Epithelial cell of esophagus (primary cell): ENCODE measurements at regions not wholly inside any gene's neighbourhood (a gene's known extent, or its start where the extent isn't known, plus 50 kb on each side); places are given as distances from the start of the nearest gene placed in this dataset.

Source experiments
- DNase-seq: peaks from one replicate; pipeline ENCODE4 v3.0.0; 2010; ENCODE audit warnings: low read depth
- H3K4me3 ChIP-seq: 2 replicates; pipeline ENCODE4 v1.5.1; 2011; ENCODE audit warnings: mild to moderate bottlenecking, low read length, control low read depth
- CTCF ChIP-seq: IDR thresholded peaks from 2 replicates; pipeline ENCODE4 v1.5.1; 2011; ENCODE audit warnings: low read depth, mild to moderate bottlenecking, low read length, control low read depth, inconsistent platforms; ENCODE audit not compliant: insufficient read depth; ENCODE audit errors: missing control alignments

DNA sequence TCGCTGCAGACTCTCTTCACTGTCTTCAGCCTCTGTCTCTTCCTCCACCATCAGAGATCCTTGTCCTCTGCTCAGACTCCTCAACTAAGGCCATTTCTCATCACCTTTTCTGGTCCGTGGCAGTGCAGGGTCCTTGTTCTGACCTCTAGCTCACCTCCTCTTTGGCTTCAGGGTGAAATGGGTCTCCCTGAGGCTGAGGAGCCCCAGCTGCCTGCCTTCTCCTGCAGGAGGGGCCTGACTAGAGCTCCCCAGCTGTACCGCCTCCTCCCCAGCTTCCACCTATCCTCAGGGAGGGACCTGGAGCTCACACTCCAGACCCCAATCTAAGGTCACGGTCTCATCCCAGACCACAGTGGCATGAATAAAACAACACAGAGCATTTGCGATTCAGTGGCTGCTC is 203.0 kb downstream of the TRIM29 start:
- DNase-seq: no peak
- H3K4me3 ChIP-seq: no peak overlapping the region
- no peak for TF ChIP-seq CTCF

- H3K4me3 ChIP-seq: no peak overlapping the region
- no peak for DNase-seq
- no peak for TF ChIP-seq CTCF
These were observed 203.6 kb downstream of the TRIM29 start for GRCh38 chr11:119934267-119934666.

DNA sequence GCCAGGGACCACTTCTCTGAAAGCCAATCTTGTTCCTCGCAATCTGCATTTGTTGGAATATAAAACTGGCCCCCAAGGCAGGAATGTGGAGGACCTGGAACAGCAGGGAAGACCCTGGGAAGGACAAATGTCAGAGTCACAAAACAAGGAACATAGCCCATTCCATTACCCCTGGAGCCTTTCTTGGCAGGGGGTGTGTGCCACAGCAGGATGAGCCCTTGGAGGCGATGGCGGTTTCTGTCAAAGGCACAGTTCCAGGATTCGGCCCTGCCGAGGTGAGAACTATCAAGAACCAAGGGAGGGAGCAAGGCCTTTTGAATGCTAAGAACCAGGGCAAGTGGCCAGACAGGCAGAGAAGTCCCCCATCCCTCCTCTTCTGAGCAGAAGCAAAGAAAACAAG is 204.3 kb downstream of the TRIM29 start:
- TF ChIP-seq CTCF: no peak
- DNase-seq: no peak
- H3K4me3 ChIP-seq: no peak overlapping the region

DNA sequence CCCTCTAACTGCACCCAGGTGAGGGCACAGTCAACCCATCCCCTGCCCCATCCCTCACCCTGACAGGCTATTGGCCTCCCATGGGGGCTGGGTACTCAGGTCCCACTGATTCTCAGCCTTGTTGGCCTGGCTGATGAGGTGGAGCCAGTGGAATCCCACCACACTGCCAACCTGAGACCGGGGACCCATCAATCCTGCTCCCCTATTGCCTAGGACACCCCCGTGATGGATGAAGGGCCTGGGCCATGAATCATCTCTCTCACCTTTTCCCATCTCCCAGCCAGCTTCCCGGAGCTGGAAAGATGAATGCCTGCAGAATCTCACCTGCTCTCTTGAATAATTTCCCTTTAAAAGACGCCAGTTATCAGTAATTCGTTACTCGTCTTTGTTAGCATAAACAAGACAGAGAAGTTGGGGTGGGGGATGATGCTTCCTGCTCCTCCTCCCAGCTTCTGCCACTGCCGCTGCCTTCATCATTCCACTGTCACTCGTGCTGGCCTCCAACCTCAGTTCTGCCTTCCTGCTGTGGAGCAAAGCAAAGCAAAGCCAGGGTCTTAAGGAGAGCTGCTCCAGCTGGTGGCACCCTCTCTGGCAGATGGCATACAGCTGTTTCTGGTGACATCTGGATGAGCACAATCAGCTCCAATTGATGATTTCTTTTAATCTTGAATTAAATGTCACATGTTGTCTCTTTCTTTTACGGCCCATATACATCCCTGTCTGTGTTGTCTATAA is 204.0 kb upstream of the NECTIN1 start:
- no peak for DNase-seq
- no peak overlapping the region for H3K4me3 ChIP-seq
- TF ChIP-seq CTCF: no peak

- H3K4me3 ChIP-seq: no peak overlapping the region
- no peak for DNase-seq
- TF ChIP-seq CTCF: no peak
These were observed 199.0 kb upstream of the NECTIN1 start for GRCh38 chr11:119928047-119928446.

DNA sequence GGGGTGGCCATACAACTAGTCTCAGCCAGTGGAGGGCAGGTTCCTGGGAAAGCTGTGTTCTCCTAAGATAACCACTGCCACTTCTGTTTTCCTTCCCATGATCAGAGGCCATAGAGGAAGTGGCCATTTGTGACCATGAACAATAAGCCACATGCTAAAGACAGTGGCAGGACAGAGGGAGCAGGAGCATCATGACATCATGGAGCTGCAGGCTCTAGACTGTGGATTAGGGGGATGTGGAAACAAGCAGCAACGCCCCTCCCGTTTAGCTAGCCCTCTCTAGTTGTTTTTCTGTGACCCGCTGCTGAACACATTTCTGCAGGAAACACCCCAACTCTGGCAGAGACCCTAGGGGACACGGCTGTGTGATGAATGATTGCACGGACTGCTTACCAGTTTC is 195.0 kb upstream of the NECTIN1 start:
- no peak for TF ChIP-seq CTCF
- H3K4me3 ChIP-seq: no peak overlapping the region
- DNase-seq: no peak

GRCh38 chr11:119921571-119921970 is 192.6 kb upstream of the NECTIN1 start:
- no peak for TF ChIP-seq CTCF
- no peak overlapping the region for H3K4me3 ChIP-seq
- no peak for DNase-seq
